GM18498 (cell line): ENCODE measurements at regions not wholly inside any gene's neighbourhood (a gene's known extent, or its start where the extent isn't known, plus 50 kb on each side); places are given as distances from the start of the nearest gene placed in this dataset.
"Not testable (repeated sequence)": the region's sequence is repeated elsewhere in the genome, so short reads cannot be mapped to it uniquely, and the experiment has no call there.

Experiments used
- ATAC-seq: cut with Tn5 transposase; IDR thresholded peaks from one replicate; pipeline ENCODE4 v1.9.1; 2021; ENCODE audit warnings: mild to moderate bottlenecking, moderate library complexity; ENCODE audit not compliant: unreplicated experiment

GRCh38 chr3:152211655-152212054 lies 57.1 kb upstream of the MBNL1 start:
- no peak for ATAC-seq

- no peak for ATAC-seq
These were observed 55.5 kb upstream of the MBNL1 start for GRCh38 chr3:152213203-152213602.

GRCh38 chr3:152213938-152214337 lies 54.8 kb upstream of the MBNL1 start:
- no peak for ATAC-seq

GRCh38 chr3:152216960-152217865 lies 51.5 kb upstream of the MBNL1 start:
- not testable (repeated sequence) for ATAC-seq

DNA sequence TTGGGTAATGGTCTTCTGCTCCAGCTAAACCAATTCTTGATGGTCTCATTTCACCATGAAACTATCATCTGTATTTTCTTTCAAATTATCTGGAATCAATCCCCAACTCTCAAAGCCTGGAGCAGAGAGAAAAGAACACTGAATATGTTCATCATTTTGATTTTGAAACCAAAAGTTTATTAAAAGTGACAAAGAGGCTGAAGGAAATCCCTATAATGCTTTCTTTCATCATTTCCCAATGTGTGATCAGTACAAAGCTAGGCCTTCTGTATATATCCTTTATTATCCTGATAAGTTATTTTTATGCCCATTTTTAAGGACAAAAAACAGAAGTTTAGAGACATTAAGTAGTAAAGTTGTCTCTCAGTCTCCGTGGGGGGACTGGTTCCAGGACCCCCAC lies 50.1 kb upstream of the MBNL1 start:
- ATAC-seq: no peak
